ENCODE measurements at regions not wholly inside any gene's neighbourhood (a gene's known extent, or its start where the extent isn't known, plus 50 kb on each side); places are given as distances from the start of the nearest gene placed in this dataset.
A peak's percentile ranks its signal among the peaks of the same experiment; 100 is the strongest.

- ChIA-PET POLR2A (no interaction called here), CTCF (no interaction called here)
- DNase-seq (ENCODE audit: extremely low spot score): no peak
- TF ChIP-seq BHLHE40 (IDR thresholded peaks at IDR 0.05; ENCODE audit: borderline replicate concordance): no peak
- no peak for TF ChIP-seq FOXK2 (IDR thresholded peaks at IDR 0.05)
- no peak for TF ChIP-seq NFRKB (IDR thresholded peaks at IDR 0.05)
- no peak for TF ChIP-seq ARNT (IDR thresholded peaks at IDR 0.05)
- no peak for TF ChIP-seq L3MBTL2 (conservative IDR thresholded peaks at IDR 0.05)
- TF ChIP-seq HDGF (IDR thresholded peaks at IDR 0.05; ENCODE audit: borderline replicate concordance): no peak
- no peak for TF ChIP-seq CTBP1 (IDR thresholded peaks at IDR 0.05; ENCODE audit: borderline replicate concordance)
These were observed 197.4 kb upstream of the PRPS1L1 start for GRCh38 chr7:18225067-18225466.

DNA sequence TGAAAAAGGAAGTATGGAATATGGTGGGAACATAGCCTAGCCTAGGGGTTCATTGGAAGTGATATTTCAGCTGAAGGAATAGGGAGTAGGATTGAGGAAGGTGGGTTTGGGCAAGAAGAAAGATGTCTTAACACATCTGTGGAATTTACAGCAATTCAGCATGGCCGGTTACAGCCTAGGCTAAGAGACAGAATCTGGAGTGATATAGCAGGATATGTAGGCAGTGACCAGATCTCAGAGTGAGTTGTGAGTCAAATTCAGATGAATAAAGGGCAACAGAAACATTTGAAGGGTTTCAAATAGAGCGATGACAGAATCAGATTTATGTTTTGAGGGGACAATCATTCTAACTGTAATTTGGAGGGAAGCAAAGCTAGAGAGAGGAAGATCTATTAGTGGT is 199.0 kb upstream of the PRPS1L1 start:
- POLR2A ChIA-PET: no interaction called here
- CTCF ChIA-PET: no interaction called here
- DNase-seq (ENCODE audit: extremely low spot score): no peak
- TF ChIP-seq HDGF (IDR thresholded peaks at IDR 0.05; ENCODE audit: borderline replicate concordance): no peak
- TF ChIP-seq FOXK2 (IDR thresholded peaks at IDR 0.05): no peak
- TF ChIP-seq ELF4 (IDR thresholded peaks at IDR 0.05): no peak
- no peak for TF ChIP-seq NFRKB (IDR thresholded peaks at IDR 0.05)
- TF ChIP-seq LEF1 (IDR thresholded peaks at IDR 0.05; ENCODE audit: borderline replicate concordance): no peak
- no peak for TF ChIP-seq SUZ12 (IDR thresholded peaks at IDR 0.05)
- TF ChIP-seq FOXM1 (IDR thresholded peaks at IDR 0.05; ENCODE audit: borderline replicate concordance): no peak
- no peak for TF ChIP-seq TARDBP (IDR thresholded peaks at IDR 0.05)

- ChIA-PET CTCF (no interaction called here), POLR2A (no interaction called here)
- TF ChIP-seq LEF1 (IDR thresholded peaks at IDR 0.05; ENCODE audit: borderline replicate concordance) (no peak), ZNF384 (IDR thresholded peaks at IDR 0.05) (no peak), TARDBP (IDR thresholded peaks at IDR 0.05) (no peak), CTBP1 (IDR thresholded peaks at IDR 0.05; ENCODE audit: borderline replicate concordance) (no peak), FOXA1 (IDR thresholded peaks at IDR 0.05) (no peak), HDGF (IDR thresholded peaks at IDR 0.05; ENCODE audit: borderline replicate concordance) (no peak)
- peak; percentile 8 for DNase-seq (ENCODE audit: extremely low spot score)
These were observed 201.0 kb upstream of the PRPS1L1 start for GRCh38 chr7:18228686-18229085.

GRCh38 chr7:18230271-18230670 is 202.6 kb upstream of the PRPS1L1 start:
- POLR2A ChIA-PET: no interaction called here
- no peak for DNase-seq (ENCODE audit: extremely low spot score)
- CTCF ChIA-PET: no interaction called here
- no peak for TF ChIP-seq BHLHE40 (IDR thresholded peaks at IDR 0.05; ENCODE audit: borderline replicate concordance)
- no peak for TF ChIP-seq ZNF384 (IDR thresholded peaks at IDR 0.05)
- TF ChIP-seq FOXA1 (IDR thresholded peaks at IDR 0.05): no peak
- no peak for TF ChIP-seq ELF4 (IDR thresholded peaks at IDR 0.05)
- TF ChIP-seq ARNT (IDR thresholded peaks at IDR 0.05): no peak
- no peak for TF ChIP-seq FOXK2 (IDR thresholded peaks at IDR 0.05)
- no peak for TF ChIP-seq NFRKB (IDR thresholded peaks at IDR 0.05)
- no peak for TF ChIP-seq HDGF (IDR thresholded peaks at IDR 0.05; ENCODE audit: borderline replicate concordance)
- no peak for TF ChIP-seq SUZ12 (IDR thresholded peaks at IDR 0.05)
- TF ChIP-seq FOXM1 (IDR thresholded peaks at IDR 0.05; ENCODE audit: borderline replicate concordance): no peak
- no peak for TF ChIP-seq TARDBP (IDR thresholded peaks at IDR 0.05)
- TF ChIP-seq CTBP1 (IDR thresholded peaks at IDR 0.05; ENCODE audit: borderline replicate concordance): no peak
- no peak for TF ChIP-seq LEF1 (IDR thresholded peaks at IDR 0.05; ENCODE audit: borderline replicate concordance)
- TF ChIP-seq SP1 (IDR thresholded peaks at IDR 0.05): no peak
- TF ChIP-seq, protein P1, sequence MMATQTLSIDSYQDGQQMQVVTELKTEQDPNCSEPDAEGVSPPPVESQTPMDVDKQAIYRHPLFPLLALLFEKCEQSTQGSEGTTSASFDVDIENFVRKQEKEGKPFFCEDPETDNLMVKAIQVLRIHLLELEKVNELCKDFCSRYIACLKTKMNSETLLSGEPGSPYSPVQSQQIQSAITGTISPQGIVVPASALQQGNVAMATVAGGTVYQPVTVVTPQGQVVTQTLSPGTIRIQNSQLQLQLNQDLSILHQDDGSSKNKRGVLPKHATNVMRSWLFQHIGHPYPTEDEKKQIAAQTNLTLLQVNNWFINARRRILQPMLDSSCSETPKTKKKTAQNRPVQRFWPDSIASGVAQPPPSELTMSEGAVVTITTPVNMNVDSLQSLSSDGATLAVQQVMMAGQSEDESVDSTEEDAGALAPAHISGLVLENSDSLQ (IDR thresholded peaks at IDR 0.05): no peak
- TF ChIP-seq L3MBTL2 (conservative IDR thresholded peaks at IDR 0.05): no peak

GRCh38 chr7:18231854-18232253 is 204.2 kb upstream of the PRPS1L1 start:
- CTCF ChIA-PET: interaction anchor here (1.0 kb wide), 1 partner anchor 366 kb away, joined by 3 read pairs; no protein-coding TSS in a partner anchor
- TF ChIP-seq CTBP1 (IDR thresholded peaks at IDR 0.05; ENCODE audit: borderline replicate concordance) (no peak), ARNT (IDR thresholded peaks at IDR 0.05) (no peak), TARDBP (IDR thresholded peaks at IDR 0.05) (no peak)
- TF ChIP-seq, protein P1 (IDR thresholded peaks at IDR 0.05): no peak
- POLR2A ChIA-PET: no interaction called here
- DNase-seq (ENCODE audit: extremely low spot score): no peak

- DNase-seq (ENCODE audit: extremely low spot score): no peak
- no peak for TF ChIP-seq ARNT (IDR thresholded peaks at IDR 0.05)
- no peak for TF ChIP-seq FOXM1 (IDR thresholded peaks at IDR 0.05; ENCODE audit: borderline replicate concordance)
- TF ChIP-seq FOXA1 (IDR thresholded peaks at IDR 0.05): no peak
- no peak for TF ChIP-seq SUZ12 (IDR thresholded peaks at IDR 0.05)
- TF ChIP-seq CTBP1 (IDR thresholded peaks at IDR 0.05; ENCODE audit: borderline replicate concordance): no peak
- TF ChIP-seq, protein P1 (IDR thresholded peaks at IDR 0.05): no peak
- no peak for TF ChIP-seq FOXK2 (IDR thresholded peaks at IDR 0.05)
- TF ChIP-seq TARDBP (IDR thresholded peaks at IDR 0.05): no peak
- no peak for TF ChIP-seq SP1 (IDR thresholded peaks at IDR 0.05)
- TF ChIP-seq NFRKB (IDR thresholded peaks at IDR 0.05): no peak
- TF ChIP-seq BHLHE40 (IDR thresholded peaks at IDR 0.05; ENCODE audit: borderline replicate concordance): no peak
- TF ChIP-seq ZNF384 (IDR thresholded peaks at IDR 0.05): no peak
- POLR2A ChIA-PET: no interaction called here
- CTCF ChIA-PET: no interaction called here
These were observed 206.9 kb upstream of the PRPS1L1 start for GRCh38 chr7:18234519-18234918.

DNA sequence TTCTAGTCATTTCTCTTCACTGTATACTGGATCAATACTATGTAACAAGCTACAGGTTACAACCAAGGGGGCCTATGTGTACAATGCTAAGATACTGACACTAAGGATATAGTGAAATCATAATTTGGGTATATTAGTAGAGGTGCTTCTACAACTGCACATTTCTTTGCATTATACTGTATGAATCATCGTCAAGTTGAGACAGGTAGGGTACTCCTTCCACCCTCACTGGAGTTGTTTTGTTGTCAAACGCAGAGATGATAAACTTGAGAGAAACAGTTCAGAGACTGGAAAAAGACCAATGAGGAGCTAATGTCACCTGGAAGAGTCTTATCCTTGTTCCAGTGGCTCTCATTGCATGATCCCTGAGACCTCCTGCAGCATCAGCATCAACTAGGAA is 208.2 kb upstream of the PRPS1L1 start:
- ChIA-PET POLR2A (no interaction called here), CTCF (interaction anchor here (0.6 kb wide), 1 partner anchor 569 kb away, joined by 3 read pairs; no protein-coding TSS in a partner anchor)
- TF ChIP-seq ZNF384 (IDR thresholded peaks at IDR 0.05) (no peak), ARNT (IDR thresholded peaks at IDR 0.05) (no peak), FOXA1 (IDR thresholded peaks at IDR 0.05) (no peak), LEF1 (IDR thresholded peaks at IDR 0.05; ENCODE audit: borderline replicate concordance) (no peak), FOXK2 (IDR thresholded peaks at IDR 0.05) (no peak), BHLHE40 (IDR thresholded peaks at IDR 0.05; ENCODE audit: borderline replicate concordance) (no peak), SUZ12 (IDR thresholded peaks at IDR 0.05) (no peak), L3MBTL2 (conservative IDR thresholded peaks at IDR 0.05) (no peak), HDGF (IDR thresholded peaks at IDR 0.05; ENCODE audit: borderline replicate concordance) (no peak), ELF4 (IDR thresholded peaks at IDR 0.05) (no peak), SP1 (IDR thresholded peaks at IDR 0.05) (no peak), TARDBP (IDR thresholded peaks at IDR 0.05) (no peak), CTBP1 (IDR thresholded peaks at IDR 0.05; ENCODE audit: borderline replicate concordance) (no peak)
- TF ChIP-seq, protein P1 (IDR thresholded peaks at IDR 0.05): no peak
- DNase-seq (ENCODE audit: extremely low spot score): no peak
